IMR-90 (cell line): ENCODE measurements at regions not wholly inside any gene's neighbourhood (a gene's known extent, or its start where the extent isn't known, plus 50 kb on each side); places are given as distances from the start of the nearest gene placed in this dataset.

Experiments
- ATAC-seq: fragments of 200-7000 bp; cut with Tn5 transposase; 2 replicates; pipeline ENCODE4 v1.9.1; 2020; ENCODE audit warnings: low read depth, mild to moderate bottlenecking, moderate library complexity
- BruUV-seq: library from RNA; stranded (reverse); fragments of 400-500 nt; replicated peaks from 2 replicates; lab custom pipeline; 2021; lab: Mats Ljungman, UMichigan
- CTCF ChIA-PET: fragments of 300-600 bp; formaldehyde crosslinking; extraction: SDS; loops from one replicate; lab custom pipeline; 2021; ENCODE audit warnings: antibody characterized with exemption; lab: Yijun Ruan, JAX
- POLR2A ChIA-PET: fragments of 300-600 bp; sonication (Branson Sonifier 250); formaldehyde crosslinking; loops from one replicate; lab custom pipeline; 2022; ENCODE audit warnings: antibody characterized with exemption; ENCODE audit not compliant: unreplicated experiment; lab: Charles Lee
- DNase-seq: peaks from one replicate; pipeline ENCODE4 v3.0.0; 2013
- H2AFZ ChIP-seq: replicated peaks from 2 replicates; pipeline ENCODE3; 2013; ENCODE audit warnings: low read length, mild to moderate bottlenecking; ENCODE audit not compliant: poor library complexity
- H2AK5ac ChIP-seq: 2 replicates; pipeline ENCODE4 v1.6.1; 2013; ENCODE audit warnings: low read depth, low read length, inconsistent platforms
- H2AK9ac ChIP-seq: replicated peaks from 2 replicates; pipeline ENCODE3; 2013; ENCODE audit warnings: mild to moderate bottlenecking, low read depth, low read length, moderate library complexity; ENCODE audit not compliant: poor library complexity
- H2BK120ac ChIP-seq: 2 replicates; pipeline ENCODE4 v1.6.1; 2013; ENCODE audit warnings: low read depth, low read length, inconsistent platforms
- H2BK15ac ChIP-seq: 3 replicates; pipeline ENCODE4 v1.6.1; 2013; ENCODE audit warnings: low read depth, low read length, inconsistent platforms
- H2BK20ac ChIP-seq: 2 replicates; pipeline ENCODE4 v1.6.1; 2013; ENCODE audit warnings: low read depth, mild to moderate bottlenecking, inconsistent platforms, low read length, moderate library complexity
- H2BK5ac ChIP-seq: 2 replicates; pipeline ENCODE4 v1.6.1; 2013; ENCODE audit warnings: mild to moderate bottlenecking, low read depth, low read length, inconsistent platforms; ENCODE audit not compliant: poor library complexity, severe bottlenecking
- H3K14ac ChIP-seq: replicated peaks from 2 replicates; pipeline ENCODE4 v1.6.1; 2013; ENCODE audit warnings: low read depth, low read length, inconsistent platforms
- H3K18ac ChIP-seq: 2 replicates; pipeline ENCODE4 v1.6.1; 2013; ENCODE audit warnings: low read depth, low read length, control low read depth
- H3K23ac ChIP-seq: 2 replicates; pipeline ENCODE4 v1.6.1; 2013; ENCODE audit warnings: low read depth, low read length, inconsistent platforms
- H3K27ac ChIP-seq: 2 replicates; pipeline ENCODE4 v1.5.1; 2013; ENCODE audit warnings: mild to moderate bottlenecking, control low read depth, low read length; ENCODE audit not compliant: insufficient read depth
- H3K27me3 ChIP-seq: 2 replicates; pipeline ENCODE4 v1.6.1; 2013; ENCODE audit warnings: low read length; ENCODE audit not compliant: control insufficient read depth, insufficient read depth
- H3K36me3 ChIP-seq: 2 replicates; pipeline ENCODE4 v1.6.1; 2013; ENCODE audit warnings: low read length, mixed read lengths; ENCODE audit not compliant: control insufficient read depth, insufficient read depth
- H3K4ac ChIP-seq: 2 replicates; pipeline ENCODE4 v1.6.1; 2013; ENCODE audit warnings: low read depth, low read length, inconsistent platforms
- H3K4me1 ChIP-seq: 2 replicates; pipeline ENCODE4 v1.6.1; 2013; ENCODE audit warnings: low read length, mixed read lengths; ENCODE audit not compliant: control insufficient read depth, insufficient read depth
- H3K4me2 ChIP-seq: 2 replicates; pipeline ENCODE4 v1.6.1; 2013; ENCODE audit warnings: low read depth, mild to moderate bottlenecking, control low read depth, low read length, moderate library complexity
- H3K4me3 ChIP-seq: 2 replicates; pipeline ENCODE4 v1.5.1; 2013; ENCODE audit warnings: low read depth, mild to moderate bottlenecking, control low read depth, low read length, moderate library complexity; ENCODE audit not compliant: insufficient read depth
- H3K56ac ChIP-seq: 2 replicates; pipeline ENCODE4 v1.6.1; 2013; ENCODE audit warnings: low read length, inconsistent platforms; ENCODE audit not compliant: insufficient read depth; ENCODE audit errors: extremely low read depth
- H3K79me1 ChIP-seq, 2 experiments: 2 replicates each; pipeline ENCODE4 v1.6.1; 2013; ENCODE audit warnings: low read length in 2 of 2, inconsistent platforms in 1 of 2, low read depth in 1 of 2
- H3K9ac ChIP-seq: 2 replicates; pipeline ENCODE4 v1.6.1; 2013; ENCODE audit warnings: low read depth, low read length, control low read depth
- H3K9me1 ChIP-seq: 2 replicates; pipeline ENCODE4 v1.6.1; 2013; ENCODE audit warnings: low read length, inconsistent platforms; ENCODE audit not compliant: insufficient read depth
- H3K9me3 ChIP-seq: 2 replicates; pipeline ENCODE4 v1.6.1; 2013; ENCODE audit warnings: low read length; ENCODE audit not compliant: control insufficient read depth, insufficient read depth
- H4K20me1 ChIP-seq: 2 replicates; pipeline ENCODE4 v1.6.1; 2013; ENCODE audit warnings: low read length, inconsistent platforms; ENCODE audit not compliant: insufficient read depth
- H4K5ac ChIP-seq: 2 replicates; pipeline ENCODE4 v1.6.1; 2013; ENCODE audit warnings: mild to moderate bottlenecking, low read depth, low read length, control low read depth
- H4K8ac ChIP-seq, 2 experiments: 2 replicates each; pipeline ENCODE4 v1.6.1; 2013; ENCODE audit warnings: low read depth in 2 of 2, low read length in 2 of 2, control low read depth in 1 of 2, inconsistent platforms in 1 of 2
- H4K91ac ChIP-seq: 2 replicates; pipeline ENCODE4 v1.6.1; 2013; ENCODE audit warnings: low read depth, low read length, inconsistent platforms; ENCODE audit not compliant: insufficient read depth
- CEBPB ChIP-seq: IDR thresholded peaks from 2 replicates; pipeline ENCODE4 v1.6.1; 2012; ENCODE audit warnings: low read depth, low read length, improper control_type of control experiment
- CHD1 ChIP-seq: IDR thresholded peaks from 2 replicates; pipeline ENCODE4 v1.6.1; 2012; ENCODE audit warnings: low read depth, low read length, improper control_type of control experiment
- MAFK ChIP-seq: IDR thresholded peaks from 2 replicates; pipeline ENCODE4 v1.6.1; 2012; ENCODE audit warnings: low read depth, low read length, improper control_type of control experiment
- MAZ ChIP-seq: IDR thresholded peaks from 2 replicates; pipeline ENCODE4 v1.6.1; 2012; ENCODE audit warnings: low read depth, mild to moderate bottlenecking, low read length, improper control_type of control experiment, moderate library complexity, borderline replicate concordance
- MXI1 ChIP-seq: IDR thresholded peaks from 2 replicates; pipeline ENCODE4 v1.6.1; 2012; ENCODE audit warnings: low read depth, mild to moderate bottlenecking, low read length, moderate library complexity, borderline replicate concordance
- NFE2L2 ChIP-seq: fragments of 150-350 bp; IDR thresholded peaks from 2 replicates; pipeline ENCODE4 v1.6.1; 2016; ENCODE audit warnings: low read depth, mild to moderate bottlenecking, low read length
- POLR2A ChIP-seq: IDR thresholded peaks from 2 replicates; pipeline ENCODE4 v1.6.1; 2012; ENCODE audit warnings: mild to moderate bottlenecking, low read depth, low read length
- RAD21 ChIP-seq: IDR thresholded peaks from 2 replicates; pipeline ENCODE4 v1.6.1; 2012; ENCODE audit warnings: low read length, improper control_type of control experiment
- RCOR1 ChIP-seq: IDR thresholded peaks from 2 replicates; pipeline ENCODE4 v1.6.1; 2012; ENCODE audit warnings: mild to moderate bottlenecking, low read length, improper control_type of control experiment; ENCODE audit not compliant: insufficient replicate concordance
- RFX5 ChIP-seq: IDR thresholded peaks from 2 replicates; pipeline ENCODE4 v1.8.0; 2012; ENCODE audit warnings: low read depth, mild to moderate bottlenecking, low read length, moderate library complexity
- SMC3 ChIP-seq: fragments of 150-350 bp; IDR thresholded peaks from 2 replicates; pipeline ENCODE4 v1.6.1; 2016; ENCODE audit warnings: low read depth, mild to moderate bottlenecking, antibody characterized with exemption, low read length, moderate library complexity
- WGBS, 2 experiments: methylation state at CpG; one replicate each; pipeline versions ENCODE4 v1.1.5 to v1.1.7; 2013; ENCODE audit warnings: missing lambda C conversion rate in 2 of 2; ENCODE audit not compliant: insufficient read length in 1 of 2; ENCODE audit errors: extremely low coverage in 2 of 2; 5-methylcytosine and 5-hydroxymethylcytosine counted together
- dilution Hi-C: fragments of 300-500 bp; cut with HindIII; formaldehyde crosslinking; loops from one replicate; pipeline ENCODE4 v1.14.3; 2018; ENCODE audit warnings: low sequenced_read_pairs; ENCODE audit not compliant: unreplicated experiment
- in situ Hi-C: fragments of 300-500 bp; cut with MboI; formaldehyde crosslinking; loops from 3 replicates; pipeline ENCODE4 v1.14.3; 2019; ENCODE audit warnings: low sequenced_read_pairs, inconsistent platforms, mixed read lengths
- intact Hi-C: fragments of 100-400 bp; cut with micrococcal nuclease; formaldehyde crosslinking; loops from 2 replicates; pipeline ENCODE4 v1.10.0; 2022
- TF ChIP-seq, protein P1 (sequence below): conservative IDR thresholded peaks from 2 replicates; pipeline ENCODE4 v1.5.1; 2012; ENCODE audit warnings: mild to moderate bottlenecking, low read depth, low read length, improper control_type of control experiment
- TF ChIP-seq, protein P2 (sequence below): fragments of 150-350 bp; IDR thresholded peaks from 2 replicates; pipeline ENCODE4 v1.6.1; 2016; ENCODE audit warnings: low read depth, mild to moderate bottlenecking, low read length, moderate library complexity, borderline replicate concordance

DNA sequence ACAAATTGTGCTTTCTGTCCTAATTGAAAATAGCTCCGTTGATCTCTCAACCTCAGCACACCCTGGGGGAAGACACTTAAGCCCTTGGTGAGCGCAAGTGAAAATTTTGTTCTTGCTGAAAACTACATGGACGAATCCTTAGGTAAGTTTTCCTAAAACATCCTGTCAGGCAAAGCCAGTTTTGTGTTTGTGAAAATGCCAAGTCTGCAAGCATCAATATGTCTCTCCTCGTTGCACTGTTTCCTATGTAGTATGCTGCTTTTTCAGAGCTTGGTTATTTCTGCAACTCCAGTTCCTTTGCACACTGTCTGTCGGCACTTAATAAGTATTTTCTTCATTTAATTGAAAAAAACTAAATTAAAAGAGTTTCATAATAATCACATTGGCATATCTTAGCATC lies 146.9 kb upstream of the POU3F3 start:
- in situ Hi-C loops, result no loop called here
- Histone ChIP-seq H2BK15ac (no peak overlapping the region), H4K20me1 (no peaks in the 10 kb centered on the region), H2BK20ac (no peak overlapping the region), H3K56ac (no peak overlapping the region), H3K18ac (no peak overlapping the region), H2BK120ac (no peak overlapping the region), H3K4me2 (no peak overlapping the region), H3K4me1 (no peaks in the 10 kb centered on the region), H3K9me1 (no peaks in the 10 kb centered on the region), H3K9me3 (peaks cover 6% of the 10 kb centered on the region), H2AK5ac (no peak overlapping the region), H3K79me1 (no peaks in the 10 kb centered on the region), H2AFZ (no peak overlapping the region), H3K27me3 (no peaks in the 10 kb centered on the region), H2BK5ac (no peak overlapping the region), H3K14ac (no peak overlapping the region), H4K91ac (no peak overlapping the region), H3K27ac (no peak overlapping the region), H3K4ac (no peak overlapping the region), H2AK9ac (no peak overlapping the region), H4K5ac (no peak overlapping the region), H3K4me3 (no peak overlapping the region), H3K23ac (no peak overlapping the region), H3K36me3 (no peaks in the 10 kb centered on the region), H3K9ac (no peak overlapping the region), H4K8ac (no peak overlapping the region)
- ChIA-PET CTCF (no interaction called here), POLR2A (no interaction called here)
- intact Hi-C loops, result no loop called here
- no CpG with 5 or more reads among the region's 5 CpGs for WGBS, 2 experiments
- ATAC-seq (no peak), DNase-seq (no peak)
- TF ChIP-seq CEBPB (no peak), POLR2A (no peak), MAFK (no peak), RCOR1 (no peak), MAZ (no peak), SMC3 (no peak), NFE2L2 (no peak), MXI1 (no peak), RFX5 (no peak), RAD21 (no peak), CHD1 (no peak)
- TF ChIP-seq, protein P1, sequence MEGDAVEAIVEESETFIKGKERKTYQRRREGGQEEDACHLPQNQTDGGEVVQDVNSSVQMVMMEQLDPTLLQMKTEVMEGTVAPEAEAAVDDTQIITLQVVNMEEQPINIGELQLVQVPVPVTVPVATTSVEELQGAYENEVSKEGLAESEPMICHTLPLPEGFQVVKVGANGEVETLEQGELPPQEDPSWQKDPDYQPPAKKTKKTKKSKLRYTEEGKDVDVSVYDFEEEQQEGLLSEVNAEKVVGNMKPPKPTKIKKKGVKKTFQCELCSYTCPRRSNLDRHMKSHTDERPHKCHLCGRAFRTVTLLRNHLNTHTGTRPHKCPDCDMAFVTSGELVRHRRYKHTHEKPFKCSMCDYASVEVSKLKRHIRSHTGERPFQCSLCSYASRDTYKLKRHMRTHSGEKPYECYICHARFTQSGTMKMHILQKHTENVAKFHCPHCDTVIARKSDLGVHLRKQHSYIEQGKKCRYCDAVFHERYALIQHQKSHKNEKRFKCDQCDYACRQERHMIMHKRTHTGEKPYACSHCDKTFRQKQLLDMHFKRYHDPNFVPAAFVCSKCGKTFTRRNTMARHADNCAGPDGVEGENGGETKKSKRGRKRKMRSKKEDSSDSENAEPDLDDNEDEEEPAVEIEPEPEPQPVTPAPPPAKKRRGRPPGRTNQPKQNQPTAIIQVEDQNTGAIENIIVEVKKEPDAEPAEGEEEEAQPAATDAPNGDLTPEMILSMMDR, result no peak
- TF ChIP-seq, protein P2, sequence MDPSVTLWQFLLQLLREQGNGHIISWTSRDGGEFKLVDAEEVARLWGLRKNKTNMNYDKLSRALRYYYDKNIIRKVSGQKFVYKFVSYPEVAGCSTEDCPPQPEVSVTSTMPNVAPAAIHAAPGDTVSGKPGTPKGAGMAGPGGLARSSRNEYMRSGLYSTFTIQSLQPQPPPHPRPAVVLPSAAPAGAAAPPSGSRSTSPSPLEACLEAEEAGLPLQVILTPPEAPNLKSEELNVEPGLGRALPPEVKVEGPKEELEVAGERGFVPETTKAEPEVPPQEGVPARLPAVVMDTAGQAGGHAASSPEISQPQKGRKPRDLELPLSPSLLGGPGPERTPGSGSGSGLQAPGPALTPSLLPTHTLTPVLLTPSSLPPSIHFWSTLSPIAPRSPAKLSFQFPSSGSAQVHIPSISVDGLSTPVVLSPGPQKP, result no peak
- dilution Hi-C loops, result no loop called here
- BruUV-seq, result no TSS peak
